ENCODE measurements at regions not wholly inside any gene's neighbourhood (a gene's known extent, or its start where the extent isn't known, plus 50 kb on each side); places are given as distances from the start of the nearest gene placed in this dataset.

- no peak for TF ChIP-seq CTCF (conservative IDR thresholded peaks at IDR 0.05; ENCODE audit: low read depth, low read length)
- H3K4me3 ChIP-seq (ENCODE audit: low read depth, low read length) = no peak overlapping the region
- DNase-seq (ENCODE audit: low read depth) = no peak
Observed at GRCh38 chr2:105580216-105580615, 164.5 kb upstream of the NCK2 start.

DNA sequence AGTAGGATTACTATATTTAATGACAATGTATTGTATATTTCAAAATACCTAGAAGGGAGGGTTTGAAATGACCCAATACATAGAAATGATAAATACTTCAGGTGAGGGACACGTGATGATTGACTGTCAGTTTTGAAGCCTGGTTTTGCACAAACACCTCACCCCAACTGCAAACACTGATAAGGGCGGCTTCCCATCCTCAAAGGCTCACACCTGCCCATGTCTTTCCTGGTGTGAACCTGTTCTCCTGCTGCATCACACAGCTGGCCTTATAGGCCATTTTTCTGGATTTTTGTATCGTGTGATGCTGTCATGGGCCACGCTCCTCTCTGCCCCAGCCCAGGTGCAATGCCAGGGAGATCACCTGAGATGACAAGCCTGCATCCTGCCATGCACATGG, 166.5 kb upstream of the NCK2 start:
- TF ChIP-seq CTCF (conservative IDR thresholded peaks at IDR 0.05; ENCODE audit: low read depth, low read length) = no peak
- no peak for DNase-seq (ENCODE audit: low read depth)

GRCh38 chr2:105577762-105578161, 166.9 kb upstream of the NCK2 start:
- no peak for TF ChIP-seq CTCF (conservative IDR thresholded peaks at IDR 0.05; ENCODE audit: low read depth, low read length)
- no peak overlapping the region for H3K4me3 ChIP-seq (ENCODE audit: low read depth, low read length)
- DNase-seq (ENCODE audit: low read depth) = no peak

More for the DNA sequence above, 166.5 kb upstream of the NCK2 start:
- no peak overlapping the region for H3K4me3 ChIP-seq (ENCODE audit: low read depth, low read length)

DNA sequence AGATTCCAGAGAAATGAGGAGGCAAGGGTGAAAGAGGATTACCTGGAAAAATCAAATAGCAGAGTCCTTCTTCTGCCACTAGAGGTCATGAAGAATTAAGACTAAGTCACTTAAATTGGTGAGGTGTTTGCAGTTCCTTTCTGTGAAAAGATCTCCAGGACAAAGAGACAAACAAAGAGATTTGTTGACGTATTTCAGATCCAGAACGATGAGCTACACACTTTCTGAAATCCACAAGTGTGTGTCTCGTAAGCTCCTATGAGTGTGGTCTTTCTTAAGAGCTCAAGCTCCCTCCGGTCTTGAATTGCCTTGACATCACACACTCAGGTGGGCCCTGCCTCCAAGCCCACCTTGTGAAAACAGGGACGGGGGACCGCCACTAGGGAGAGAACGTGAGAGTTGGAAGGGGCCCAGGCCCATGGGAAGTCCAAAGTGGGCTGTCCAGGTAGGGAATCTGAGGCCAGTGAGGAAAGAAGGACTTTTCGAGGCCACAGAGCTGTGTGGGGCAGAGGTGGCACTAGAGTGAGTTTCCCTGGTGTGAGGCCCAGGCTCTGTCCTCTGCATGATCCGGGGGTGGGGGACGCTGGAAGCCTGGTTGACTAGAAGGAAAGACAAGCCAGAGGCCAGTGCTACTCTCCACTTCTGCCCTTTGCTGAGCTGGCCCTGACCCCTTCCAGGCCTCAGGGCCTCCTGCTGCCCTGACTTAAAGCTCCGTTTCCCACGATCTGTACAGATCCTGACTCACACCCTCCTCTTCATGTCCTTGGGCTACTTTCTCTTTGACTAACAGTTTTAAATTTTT, 168.1 kb upstream of the NCK2 start:
- TF ChIP-seq CTCF (conservative IDR thresholded peaks at IDR 0.05; ENCODE audit: low read depth, low read length) = peak; percentile 71
- H3K4me3 ChIP-seq (ENCODE audit: low read depth, low read length) = no peak overlapping the region
- DNase-seq (ENCODE audit: low read depth) = no peak

DNA sequence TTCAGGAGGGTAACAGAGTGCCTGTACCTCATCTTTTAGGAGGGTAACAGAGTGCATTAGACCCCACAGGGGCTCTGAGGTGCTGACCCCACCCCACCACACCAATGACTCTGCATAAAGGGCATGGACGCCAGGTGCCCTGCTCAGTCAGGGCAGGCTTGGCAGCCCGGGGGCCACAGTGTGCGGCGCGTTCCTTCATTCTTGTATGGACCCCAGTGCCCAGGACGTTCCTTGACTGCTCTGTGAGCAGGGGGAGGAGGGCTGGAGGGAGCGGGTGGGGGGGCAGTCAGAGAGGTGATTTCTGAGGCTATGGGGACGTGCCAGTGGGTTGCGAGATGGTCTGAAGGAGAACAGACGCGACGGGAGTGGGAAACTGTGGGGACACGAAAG, 168.7 kb upstream of the NCK2 start:
- no peak for TF ChIP-seq CTCF (conservative IDR thresholded peaks at IDR 0.05; ENCODE audit: low read depth, low read length)
- H3K4me3 ChIP-seq (ENCODE audit: low read depth, low read length) = no peak overlapping the region
- DNase-seq (ENCODE audit: low read depth) = no peak

DNA sequence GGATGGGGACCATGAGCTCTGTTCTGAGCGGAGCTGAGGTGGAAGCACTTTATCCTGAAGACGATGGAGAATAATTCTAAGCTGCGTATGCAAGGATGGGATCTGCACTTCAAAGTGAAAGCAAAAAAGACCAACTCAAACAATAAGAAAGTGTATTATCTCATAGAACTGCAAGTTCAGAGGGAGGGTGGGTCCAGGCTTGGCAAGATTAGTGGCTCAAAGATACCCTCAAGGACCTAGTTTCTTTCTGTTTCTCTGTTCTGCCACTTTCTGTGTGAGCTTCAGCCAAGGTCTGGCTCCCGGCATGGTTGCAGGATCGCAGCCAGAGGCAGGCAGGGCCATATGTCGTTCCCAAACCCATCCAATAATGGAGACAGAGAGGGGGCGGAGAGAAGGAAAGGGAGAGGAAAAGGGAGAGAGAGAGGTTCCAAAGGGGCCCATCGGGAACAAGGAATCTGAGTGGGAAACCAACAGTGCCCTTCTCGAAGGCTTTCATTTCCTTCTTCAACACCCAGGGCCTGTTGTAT, 169.2 kb upstream of the NCK2 start:
- DNase-seq (ENCODE audit: low read depth) = no peak
- no peak overlapping the region for H3K4me3 ChIP-seq (ENCODE audit: low read depth, low read length)
- TF ChIP-seq CTCF (conservative IDR thresholded peaks at IDR 0.05; ENCODE audit: low read depth, low read length) = no peak
